ENCODE measurements at regions not wholly inside any gene's neighbourhood (a gene's known extent, or its start where the extent isn't known, plus 50 kb on each side); places are given as distances from the start of the nearest gene placed in this dataset.

DNA sequence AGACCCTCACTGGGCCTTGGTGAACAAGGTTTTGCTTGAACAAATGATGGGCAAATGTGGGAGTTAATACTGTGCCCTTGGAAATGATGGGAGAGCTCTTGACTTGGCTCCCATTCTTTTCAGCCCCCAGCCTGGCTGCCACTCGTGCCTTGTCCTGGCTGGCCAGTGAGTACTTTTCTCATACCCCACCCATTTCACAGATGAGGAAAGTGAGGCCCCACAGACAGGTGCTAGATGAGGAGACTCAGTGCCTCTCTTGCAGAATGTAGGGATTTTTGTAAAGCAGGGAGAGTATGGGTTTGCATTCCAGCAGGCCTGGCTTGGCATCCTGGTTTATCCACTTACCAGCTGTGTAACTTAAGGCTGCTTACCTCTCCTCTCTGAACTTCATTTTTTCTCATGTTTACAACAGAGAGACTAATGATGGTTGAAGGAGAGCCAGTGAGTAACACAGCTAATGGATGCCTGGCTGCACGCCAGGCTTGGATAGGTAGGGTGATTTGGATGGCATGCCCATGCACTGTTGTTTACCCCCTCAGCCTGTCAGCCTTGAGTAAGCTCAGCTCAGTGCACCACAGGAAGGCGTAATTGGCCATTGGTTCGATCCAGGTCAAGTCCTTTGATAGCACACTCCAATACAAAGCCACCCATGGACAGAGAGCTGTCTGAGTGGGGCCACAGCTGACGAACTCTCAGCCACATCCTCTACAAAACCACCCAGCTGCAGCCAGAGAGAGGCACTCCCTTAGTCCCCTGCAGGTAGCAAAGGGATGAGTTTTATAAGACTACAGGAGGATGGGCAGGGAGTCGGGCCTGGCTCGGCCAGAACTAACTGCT, 436.8 kb downstream of the RPS24 start:
- no peaks in the 10 kb centered on the region for H3K36me3 ChIP-seq
- H3K9me3 ChIP-seq, result no peaks in the 10 kb centered on the region
- intact Hi-C loops (cut with DNase I), result no loop called here
- DNase-seq, result no peak
- no peak overlapping the region for H3K27ac ChIP-seq
- no peak for ATAC-seq
- TF ChIP-seq, protein P1, sequence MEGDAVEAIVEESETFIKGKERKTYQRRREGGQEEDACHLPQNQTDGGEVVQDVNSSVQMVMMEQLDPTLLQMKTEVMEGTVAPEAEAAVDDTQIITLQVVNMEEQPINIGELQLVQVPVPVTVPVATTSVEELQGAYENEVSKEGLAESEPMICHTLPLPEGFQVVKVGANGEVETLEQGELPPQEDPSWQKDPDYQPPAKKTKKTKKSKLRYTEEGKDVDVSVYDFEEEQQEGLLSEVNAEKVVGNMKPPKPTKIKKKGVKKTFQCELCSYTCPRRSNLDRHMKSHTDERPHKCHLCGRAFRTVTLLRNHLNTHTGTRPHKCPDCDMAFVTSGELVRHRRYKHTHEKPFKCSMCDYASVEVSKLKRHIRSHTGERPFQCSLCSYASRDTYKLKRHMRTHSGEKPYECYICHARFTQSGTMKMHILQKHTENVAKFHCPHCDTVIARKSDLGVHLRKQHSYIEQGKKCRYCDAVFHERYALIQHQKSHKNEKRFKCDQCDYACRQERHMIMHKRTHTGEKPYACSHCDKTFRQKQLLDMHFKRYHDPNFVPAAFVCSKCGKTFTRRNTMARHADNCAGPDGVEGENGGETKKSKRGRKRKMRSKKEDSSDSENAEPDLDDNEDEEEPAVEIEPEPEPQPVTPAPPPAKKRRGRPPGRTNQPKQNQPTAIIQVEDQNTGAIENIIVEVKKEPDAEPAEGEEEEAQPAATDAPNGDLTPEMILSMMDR (IDR thresholded peaks at IDR 0.05), result no peak
- TF ChIP-seq POLR2A (IDR thresholded peaks at IDR 0.05), result no peak
- 80% methylated on average over 2 of the region's 7 CpGs for WGBS (ENCODE audit: insufficient coverage, low coverage, low lambda C conversion rate, missing lambda C conversion rate)
- no peaks in the 10 kb centered on the region for H3K27me3 ChIP-seq
- H3K4me3 ChIP-seq, result no peak overlapping the region
- H3K4me1 ChIP-seq, result no peaks in the 10 kb centered on the region

DNA sequence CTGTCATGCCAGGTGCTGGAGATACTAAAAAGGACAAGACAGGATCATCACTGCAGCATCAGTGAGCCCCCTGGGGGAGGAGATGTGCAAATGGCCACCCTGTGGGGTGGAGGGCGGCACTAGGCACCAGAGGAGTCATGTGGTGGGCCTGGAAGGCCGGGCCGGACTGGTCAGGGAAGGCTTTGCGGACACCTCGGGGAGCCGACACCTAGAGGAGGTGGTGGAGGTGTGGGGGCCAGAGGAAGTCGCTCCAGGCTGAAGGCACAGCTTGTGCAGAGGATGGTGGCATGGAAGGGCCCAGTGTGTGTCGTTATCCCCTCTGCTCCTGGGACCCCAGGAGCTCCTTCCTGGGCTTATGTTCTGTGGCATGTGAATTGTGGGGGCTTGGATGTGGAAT, 437.7 kb downstream of the RPS24 start:
- Histone ChIP-seq H3K4me3 (no peak overlapping the region), H3K36me3 (no peaks in the 10 kb centered on the region), H3K9me3 (no peaks in the 10 kb centered on the region), H3K27me3 (no peaks in the 10 kb centered on the region), H3K4me1 (no peaks in the 10 kb centered on the region), H3K27ac (no peak overlapping the region)
- intact Hi-C loops (cut with DNase I), result no loop called here
- 42% methylated on average over 2 of the region's 8 CpGs for WGBS (ENCODE audit: insufficient coverage, low coverage, low lambda C conversion rate, missing lambda C conversion rate)
- ATAC-seq, result no peak
- TF ChIP-seq, protein P1 (IDR thresholded peaks at IDR 0.05), result no peak
- TF ChIP-seq POLR2A (IDR thresholded peaks at IDR 0.05), result no peak
- DNase-seq, result no peak

DNA sequence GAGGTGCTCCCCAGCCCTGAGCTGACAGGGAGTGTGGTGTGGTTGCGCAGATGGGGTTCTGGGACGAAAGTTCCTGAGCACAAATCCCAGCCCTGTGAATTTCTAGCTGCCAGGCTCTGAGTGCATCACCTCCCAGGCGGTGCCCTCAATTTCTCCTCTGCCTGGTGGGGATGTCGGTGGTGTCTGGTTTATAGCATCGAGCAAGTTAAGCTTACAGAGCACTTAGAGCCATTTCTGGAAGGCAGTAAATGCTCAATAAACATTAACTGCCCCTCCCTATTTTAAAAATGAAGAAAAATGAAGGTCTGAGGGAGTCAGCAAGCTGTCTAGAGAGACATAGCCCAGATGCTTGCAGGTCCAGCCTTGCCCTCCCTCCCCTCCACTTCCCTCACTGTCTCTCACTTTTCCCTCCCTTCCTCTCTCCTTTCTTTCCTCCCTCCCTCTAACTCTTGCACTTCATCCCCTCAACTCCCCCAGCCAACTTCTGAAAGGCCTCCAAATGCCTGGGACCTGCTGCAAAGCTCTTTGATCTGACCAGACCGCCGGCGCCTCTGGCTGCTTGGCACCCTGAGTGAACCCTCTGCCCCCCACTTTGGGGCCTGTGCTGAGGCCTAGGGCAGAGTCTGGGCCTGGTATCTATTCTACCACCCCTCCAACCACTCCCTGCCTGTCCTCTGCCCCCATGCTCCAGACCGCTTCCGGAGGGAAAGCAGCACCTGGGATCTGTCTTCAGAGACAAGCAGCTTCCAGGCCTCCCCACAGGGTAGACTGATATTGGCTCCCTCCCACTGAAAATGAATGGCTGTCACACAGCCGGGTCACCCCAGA, 438.3 kb downstream of the RPS24 start:
- Histone ChIP-seq H3K36me3 (no peaks in the 10 kb centered on the region), H3K9me3 (no peaks in the 10 kb centered on the region), H3K4me3 (no peak overlapping the region), H3K4me1 (no peaks in the 10 kb centered on the region), H3K27ac (no peak overlapping the region), H3K27me3 (no peaks in the 10 kb centered on the region)
- 84% methylated on average over 6 of the region's 11 CpGs for WGBS (ENCODE audit: insufficient coverage, low coverage, low lambda C conversion rate, missing lambda C conversion rate)
- no peak for DNase-seq
- no peak for TF ChIP-seq POLR2A (IDR thresholded peaks at IDR 0.05)
- TF ChIP-seq, protein P1 (IDR thresholded peaks at IDR 0.05), result no peak
- intact Hi-C loops (cut with DNase I), result no loop called here
- ATAC-seq, result no peak

DNA sequence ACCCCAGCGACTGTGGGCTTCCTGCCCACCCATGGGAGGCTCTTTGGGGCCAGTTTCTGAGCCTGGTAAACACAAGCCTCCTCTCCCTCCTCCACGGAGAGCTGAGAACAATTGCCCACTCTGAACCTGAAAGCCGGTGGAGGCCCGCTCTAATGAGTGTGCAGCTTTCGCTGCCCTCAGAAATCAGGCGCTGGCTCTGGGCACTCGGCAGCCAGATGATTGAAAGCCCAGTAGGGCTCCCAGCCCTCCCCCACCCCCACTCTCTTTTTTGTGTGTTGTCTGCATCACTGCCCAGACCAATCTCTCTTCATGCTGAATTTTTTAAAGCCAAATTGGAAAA, 438.9 kb downstream of the RPS24 start:
- TF ChIP-seq, protein P1 (IDR thresholded peaks at IDR 0.05), result no peak
- TF ChIP-seq POLR2A (IDR thresholded peaks at IDR 0.05), result no peak
- no peak overlapping the region for H3K27ac ChIP-seq
- H3K4me1 ChIP-seq, result no peaks in the 10 kb centered on the region
- no CpG with 5 or more reads among the region's 7 CpGs for WGBS (ENCODE audit: insufficient coverage, low coverage, low lambda C conversion rate, missing lambda C conversion rate)
- intact Hi-C loops (cut with DNase I), result no loop called here
- H3K27me3 ChIP-seq, result no peaks in the 10 kb centered on the region
- H3K4me3 ChIP-seq, result no peak overlapping the region
- DNase-seq (no peak), ATAC-seq (no peak)
- H3K9me3 ChIP-seq, result no peaks in the 10 kb centered on the region
- H3K36me3 ChIP-seq, result no peaks in the 10 kb centered on the region

All from right lobe of liver (tissue), 6 donors.